Psoas muscle (tissue), 7 donors: ENCODE measurements at regions not wholly inside any gene's neighbourhood (a gene's known extent, or its start where the extent isn't known, plus 50 kb on each side); places are given as distances from the start of the nearest gene placed in this dataset.
"Not testable (repeated sequence)": the region's sequence is repeated elsewhere in the genome, so short reads cannot be mapped to it uniquely, and the experiment has no call there.

Experiments used
- ATAC-seq, 4 donors: fragments of 200-7000 bp; cut with Tn5 transposase; one replicate each; pipeline ENCODE4 v1.9.1; 2020; ENCODE audit warnings: moderate library complexity in 3 of 4, mild to moderate bottlenecking in 2 of 4
- DNase-seq, 2 donors: peaks; one replicate each; pipeline ENCODE4 v3.0.0-alpha.2; 2020
- H3K27ac ChIP-seq: fragments of 200-600 bp; one replicate; pipeline ENCODE4 v1.8.0; 2022
- H3K27me3 ChIP-seq, 3 donors: fragments of 200-600 bp in 1 of 3; one replicate each; pipeline versions ENCODE4 v1.6.1 to v1.8.0; 2013 to 2022; ENCODE audit warnings: low read length in 2 of 3, mild to moderate bottlenecking in 2 of 3, moderate library complexity in 1 of 3; ENCODE audit not compliant: insufficient read depth in 3 of 3
- H3K36me3 ChIP-seq, 2 donors: fragments of 200-600 bp in 1 of 2; one replicate each; pipeline versions ENCODE4 v1.6.1 to v1.8.0; 2013 to 2022; ENCODE audit warnings: low read depth in 1 of 2, mild to moderate bottlenecking in 1 of 2, moderate library complexity in 1 of 2; ENCODE audit not compliant: insufficient read depth in 1 of 2
- H3K4me1 ChIP-seq: fragments of 200-600 bp; one replicate; pipeline ENCODE4 v1.8.0; 2022
- H3K4me3 ChIP-seq: fragments of 200-600 bp; one replicate; pipeline ENCODE4 v1.8.0; 2022; ENCODE audit warnings: mild to moderate bottlenecking
- H3K9me3 ChIP-seq: fragments of 200-600 bp; one replicate; pipeline ENCODE4 v1.8.0; 2022
- WGBS, 3 donors: extraction: QIAGEN DNeasy Blood & Tissue Kit; methylation state at CpG; one replicate each; pipeline versions ENCODE4 v1.1.6 to v1.1.7; 2013; 5-methylcytosine and 5-hydroxymethylcytosine counted together
- intact Hi-C, 2 donors: fragments of 100-400 bp; cut with DNase I; formaldehyde crosslinking; loops; one replicate each; pipeline versions ENCODE4 v1.11.0 to v1.14.2; 2022
- TF ChIP-seq, protein P1 (sequence below): fragments of 200-600 bp; IDR thresholded peaks from one replicate; pipeline ENCODE4 v1.8.0; 2022; ENCODE audit warnings: antibody characterized with exemption
- donor health status: healthy with polysubstance abuse.
- donor health status: DM: no; HTN: no; CAD: no; lungs with moderate emphysema.
- donor health status: Bipolar disorder and iron deficiency.
- donor health status: healthy.
- donor health status: DM: yes; HTN: yes; CAD: no.
- donor health status: DM: no; HTN: no; CAD: no.
- donor health status: DM: yes; HTN: yes; CAD: no.

DNA sequence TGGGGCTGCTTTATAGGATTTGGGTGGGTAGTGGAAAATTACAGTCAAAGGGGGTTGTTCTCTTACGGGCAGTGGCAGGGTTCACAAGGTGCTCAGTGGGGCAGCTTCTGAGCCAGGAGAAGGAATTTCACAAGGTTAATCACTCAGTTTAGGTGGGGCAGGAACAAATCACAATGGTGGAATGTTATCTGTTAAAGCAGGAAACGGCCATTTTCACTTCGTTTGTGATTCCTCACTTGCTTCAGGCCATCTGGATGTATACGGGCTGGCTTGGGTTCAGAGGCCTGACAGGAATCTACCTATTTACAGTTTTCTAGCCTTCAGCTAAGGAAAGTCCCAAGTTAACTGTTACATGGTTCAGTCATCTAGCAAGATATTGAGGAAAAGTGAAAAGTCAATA, 1003.5 kb downstream of the STPG2 start:
- no peak for DNase-seq
- WGBS, 3 donors = 61 to 75% (median 74%) methylated on average over 4 of the region's 4 CpGs
- no peak overlapping the region for H3K27ac ChIP-seq
- ATAC-seq = no peak
- TF ChIP-seq, protein P1, sequence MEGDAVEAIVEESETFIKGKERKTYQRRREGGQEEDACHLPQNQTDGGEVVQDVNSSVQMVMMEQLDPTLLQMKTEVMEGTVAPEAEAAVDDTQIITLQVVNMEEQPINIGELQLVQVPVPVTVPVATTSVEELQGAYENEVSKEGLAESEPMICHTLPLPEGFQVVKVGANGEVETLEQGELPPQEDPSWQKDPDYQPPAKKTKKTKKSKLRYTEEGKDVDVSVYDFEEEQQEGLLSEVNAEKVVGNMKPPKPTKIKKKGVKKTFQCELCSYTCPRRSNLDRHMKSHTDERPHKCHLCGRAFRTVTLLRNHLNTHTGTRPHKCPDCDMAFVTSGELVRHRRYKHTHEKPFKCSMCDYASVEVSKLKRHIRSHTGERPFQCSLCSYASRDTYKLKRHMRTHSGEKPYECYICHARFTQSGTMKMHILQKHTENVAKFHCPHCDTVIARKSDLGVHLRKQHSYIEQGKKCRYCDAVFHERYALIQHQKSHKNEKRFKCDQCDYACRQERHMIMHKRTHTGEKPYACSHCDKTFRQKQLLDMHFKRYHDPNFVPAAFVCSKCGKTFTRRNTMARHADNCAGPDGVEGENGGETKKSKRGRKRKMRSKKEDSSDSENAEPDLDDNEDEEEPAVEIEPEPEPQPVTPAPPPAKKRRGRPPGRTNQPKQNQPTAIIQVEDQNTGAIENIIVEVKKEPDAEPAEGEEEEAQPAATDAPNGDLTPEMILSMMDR = no peak
- no peaks in the 10 kb centered on the region for H3K36me3 ChIP-seq
- no peak overlapping the region for H3K4me3 ChIP-seq
- no peaks in the 10 kb centered on the region for H3K27me3 ChIP-seq
- intact Hi-C loops = no loop called here
- no peaks in the 10 kb centered on the region for H3K4me1 ChIP-seq
- no peaks in the 10 kb centered on the region for H3K9me3 ChIP-seq

DNA sequence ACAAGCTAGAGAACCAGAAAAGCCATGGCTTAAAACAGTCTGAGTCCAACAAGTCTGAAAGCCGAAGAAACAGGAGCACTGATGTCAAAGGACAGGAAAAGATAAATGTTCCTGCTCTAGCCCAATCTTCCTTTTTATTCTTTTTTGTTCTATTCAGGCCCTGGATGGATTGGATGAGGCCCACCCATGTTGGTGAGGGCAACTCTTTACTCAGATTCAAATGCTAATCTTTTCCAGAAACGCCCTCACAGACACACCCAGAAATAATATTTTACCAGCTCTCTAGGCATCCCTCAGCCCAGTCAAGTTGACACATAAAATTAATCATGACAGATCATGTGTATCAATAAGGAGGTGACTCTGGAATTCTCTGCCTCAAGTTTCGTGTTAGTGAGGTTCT, 1002.7 kb downstream of the STPG2 start:
- TF ChIP-seq, protein P1 = no peak
- Histone ChIP-seq H3K27me3 (no peaks in the 10 kb centered on the region), H3K4me3 (no peak overlapping the region), H3K4me1 (no peaks in the 10 kb centered on the region), H3K27ac (no peak overlapping the region), H3K36me3 (no peaks in the 10 kb centered on the region), H3K9me3 (no peaks in the 10 kb centered on the region)
- ATAC-seq = no peak
- no peak for DNase-seq
- WGBS, 3 donors = 65 to 76% (median 72%) methylated on average over 3 of the region's 3 CpGs
- intact Hi-C loops = no loop called here

DNA sequence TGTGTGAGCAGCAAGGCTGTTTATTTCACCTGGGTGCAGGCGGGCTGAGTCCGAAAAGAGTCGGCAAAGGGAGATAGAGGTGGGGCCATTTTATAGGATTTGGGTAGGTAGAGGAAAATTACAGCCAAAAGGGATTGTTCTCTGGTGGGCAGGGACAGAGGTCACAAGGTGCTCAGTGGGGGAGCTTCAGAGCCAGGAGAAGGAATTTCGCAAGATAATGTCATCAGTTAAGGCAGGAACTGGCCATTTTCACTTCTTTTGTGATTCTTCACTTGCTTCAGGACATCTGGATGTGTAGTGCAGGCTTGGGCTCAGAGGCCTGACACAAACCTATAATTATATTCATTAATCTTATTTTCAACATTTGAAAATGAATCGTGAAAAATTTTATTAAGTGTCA, 1001.9 kb downstream of the STPG2 start:
- H3K9me3 ChIP-seq, H3K4me1 ChIP-seq, DNase-seq, H3K27me3 ChIP-seq, H3K36me3 ChIP-seq, H3K27ac ChIP-seq, ATAC-seq, H3K4me3 ChIP-seq, intact Hi-C loops: not testable (repeated sequence)
- WGBS, 3 donors = 82 to 88% (median 86%) methylated on average over 5 of the region's 5 CpGs

DNA sequence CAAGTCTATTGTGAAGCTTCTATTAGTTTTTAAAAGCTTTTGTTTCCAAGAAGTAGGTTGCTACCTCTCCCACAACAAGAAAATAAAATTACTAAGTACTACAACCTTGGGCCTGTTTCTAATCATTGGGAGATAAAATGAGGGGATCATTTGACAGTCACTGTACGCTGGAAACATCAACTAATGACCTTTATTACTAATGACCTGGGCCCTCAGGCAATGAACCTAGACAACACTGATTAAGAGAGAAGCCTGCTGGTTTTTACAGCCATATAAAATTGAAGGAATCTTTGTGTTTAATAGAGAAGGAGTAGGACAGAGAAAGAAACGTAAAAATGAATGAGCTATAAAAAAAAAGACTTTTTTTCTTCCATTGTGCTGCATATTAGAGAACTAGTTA, 1000.9 kb downstream of the STPG2 start:
- intact Hi-C loops = no loop called here
- H3K36me3 ChIP-seq = no peaks in the 10 kb centered on the region

DNA sequence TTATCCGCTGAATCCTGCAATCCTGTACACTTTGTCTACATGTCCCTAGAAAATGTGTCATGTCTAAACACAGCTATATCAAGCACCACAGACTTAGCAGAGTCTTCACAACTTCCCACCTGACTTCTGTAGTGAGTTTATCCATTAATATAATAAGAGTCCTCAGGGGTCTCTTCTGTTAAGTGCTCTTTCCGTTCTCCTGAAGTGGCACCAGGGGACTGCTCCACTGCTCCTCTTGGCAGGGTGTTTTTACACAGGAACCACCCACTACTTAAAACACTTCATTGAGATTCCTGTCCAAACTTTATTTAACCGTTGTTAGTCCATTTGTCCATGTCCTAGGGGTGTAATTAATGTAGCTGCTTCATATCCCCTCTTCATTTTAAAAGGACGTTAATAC, 1000.4 kb downstream of the STPG2 start:
- intact Hi-C loops = no loop called here
- H3K36me3 ChIP-seq = no peaks in the 10 kb centered on the region
- no peak overlapping the region for H3K27ac ChIP-seq
- no peak overlapping the region for H3K4me3 ChIP-seq
- 68 to 71% (median 70%) methylated on average over 4 of the region's 4 CpGs for WGBS, 3 donors
- no peaks in the 10 kb centered on the region for H3K4me1 ChIP-seq
- no peaks in the 10 kb centered on the region for H3K9me3 ChIP-seq
- TF ChIP-seq, protein P1 = no peak
- no peaks in the 10 kb centered on the region for H3K27me3 ChIP-seq
- DNase-seq = no peak
- no peak for ATAC-seq

More for the DNA sequence above, 1000.9 kb downstream of the STPG2 start:
- no peaks in the 10 kb centered on the region for H3K4me1 ChIP-seq
- TF ChIP-seq, protein P1 = no peak
- no peak overlapping the region for H3K4me3 ChIP-seq
- WGBS, 3 donors = 32 to 41% (median 35%) methylated on average over 2 of the region's 2 CpGs
- H3K27ac ChIP-seq = no peak overlapping the region
- DNase-seq (no peak), ATAC-seq (no peak)
- no peaks in the 10 kb centered on the region for H3K9me3 ChIP-seq
- no peaks in the 10 kb centered on the region for H3K27me3 ChIP-seq
